Inflammatory macrophage (primary cell): ENCODE measurements at regions not wholly inside any gene's neighbourhood (a gene's known extent, or its start where the extent isn't known, plus 50 kb on each side); places are given as distances from the start of the nearest gene placed in this dataset.

Experiments
- DNase-seq, 2 donors: peaks; one replicate each; pipeline ENCODE4 v3.0.0-alpha.2; 2020 to 2022

DNA sequence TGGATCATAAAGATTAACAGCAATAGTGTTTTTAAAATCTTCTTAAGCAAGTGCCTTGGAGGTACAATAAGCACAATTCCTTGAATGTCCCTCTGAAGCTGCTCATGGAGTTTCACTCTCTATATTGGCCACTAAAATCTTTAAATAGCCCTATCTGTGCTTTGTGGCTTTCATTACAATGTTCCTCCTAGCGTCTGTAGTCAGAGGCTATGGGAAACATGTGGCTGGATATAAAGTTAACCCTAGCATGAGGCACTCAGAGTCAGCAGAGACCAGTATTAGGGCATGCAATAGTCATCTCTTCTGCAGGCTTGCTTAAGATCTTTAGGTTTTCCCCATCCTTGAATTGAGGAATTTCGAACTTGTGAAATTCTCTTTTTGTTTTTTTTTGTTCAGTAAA lies 668.2 kb downstream of the CDH11 start:
- DNase-seq, result no peak

DNA sequence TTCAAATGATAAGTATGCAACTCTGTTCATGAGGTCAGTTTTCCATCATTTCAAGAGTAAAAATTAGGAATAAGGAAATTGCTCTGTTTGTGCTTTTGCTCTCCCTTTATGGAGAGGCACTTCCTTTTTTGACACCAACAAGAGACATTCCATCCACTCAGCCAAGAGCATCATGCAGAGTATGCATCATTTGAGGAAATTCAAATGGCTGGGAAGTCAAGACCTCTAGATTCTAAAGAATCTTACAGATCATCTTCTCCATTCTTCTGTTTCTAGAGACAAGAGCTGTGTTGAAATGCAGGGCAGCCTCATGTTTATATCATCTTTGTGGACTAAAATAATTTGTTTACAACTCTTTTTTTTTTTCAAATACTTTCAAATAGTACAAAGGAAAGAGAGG lies 669.4 kb downstream of the CDH11 start:
- DNase-seq, result no peak

DNA sequence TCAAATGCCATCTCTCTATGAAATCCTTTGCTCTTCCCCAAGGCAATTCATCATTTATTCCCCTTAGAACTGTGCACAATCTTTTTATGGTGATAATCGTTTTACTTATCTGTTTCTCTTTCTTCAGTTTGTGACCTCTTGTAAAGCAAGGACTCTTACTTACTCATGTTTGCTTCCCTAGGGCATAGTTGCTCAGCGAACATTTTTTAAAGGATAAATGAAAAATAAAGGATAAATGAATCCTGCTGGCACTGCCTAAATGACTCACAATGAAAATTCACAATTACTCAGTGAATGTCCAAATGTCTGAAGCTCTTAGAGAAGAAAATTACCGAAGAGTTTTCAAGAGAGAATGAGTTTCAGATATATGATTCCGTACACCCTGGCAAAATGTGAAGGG lies 671.7 kb downstream of the CDH11 start:
- no peak for DNase-seq

DNA sequence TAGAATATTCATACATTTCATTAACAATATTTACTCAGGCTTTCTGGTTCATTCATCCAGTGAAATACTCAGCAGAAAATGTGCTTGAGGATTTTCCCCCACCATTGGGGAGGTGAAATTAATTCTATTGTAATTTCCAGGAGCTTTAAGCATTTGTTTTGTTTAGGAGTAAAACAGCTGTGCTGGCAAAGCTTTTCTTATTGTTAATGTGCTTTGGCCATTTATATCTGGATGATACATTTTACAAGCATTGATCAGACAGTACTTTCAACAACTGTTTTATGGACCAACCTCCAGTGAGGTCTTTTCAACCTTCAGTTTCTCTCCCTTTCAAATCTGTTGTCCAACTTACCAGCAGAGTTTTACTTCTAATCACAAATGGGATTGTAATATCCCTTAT lies 672.4 kb downstream of the CDH11 start:
- DNase-seq, result no peak

DNA sequence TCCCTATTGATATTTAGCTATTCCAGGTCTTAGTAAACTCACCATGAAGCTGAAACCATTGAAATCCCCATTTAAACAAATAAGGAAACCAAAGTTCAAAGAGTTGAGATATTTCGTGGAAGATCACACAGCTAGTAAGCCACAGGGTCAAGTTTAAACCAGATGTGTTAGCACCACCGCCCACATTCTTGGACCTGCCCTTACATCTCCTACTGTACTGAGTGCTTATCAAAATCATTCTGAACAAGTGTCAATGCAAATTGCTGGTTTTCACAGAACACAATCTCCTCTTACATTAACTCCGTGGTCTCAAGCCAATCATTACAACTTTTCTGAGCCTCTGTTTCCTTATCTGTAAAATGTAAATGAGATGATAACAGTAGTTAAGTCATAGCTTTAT lies 676.2 kb downstream of the CDH11 start:
- no peak for DNase-seq

DNA sequence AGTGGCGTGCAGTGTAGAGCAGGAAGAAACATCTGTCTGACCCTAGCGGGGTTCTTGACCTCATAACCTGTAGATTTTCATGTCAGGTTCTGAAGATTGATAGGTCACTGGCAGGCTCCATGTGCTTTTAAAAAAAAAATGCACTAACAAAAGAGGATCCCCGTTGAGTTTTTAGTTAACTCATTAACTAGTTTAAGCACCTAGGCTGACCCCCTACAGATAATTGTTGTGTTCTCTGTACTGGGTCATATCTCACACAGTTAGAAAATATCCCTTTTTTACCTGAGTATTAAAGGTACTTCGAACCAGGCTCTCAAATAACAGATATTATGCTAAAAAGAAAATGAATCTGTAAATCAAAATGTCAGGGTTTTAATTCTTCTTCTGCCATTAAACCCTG lies 676.6 kb downstream of the CDH11 start:
- no peak for DNase-seq

DNA sequence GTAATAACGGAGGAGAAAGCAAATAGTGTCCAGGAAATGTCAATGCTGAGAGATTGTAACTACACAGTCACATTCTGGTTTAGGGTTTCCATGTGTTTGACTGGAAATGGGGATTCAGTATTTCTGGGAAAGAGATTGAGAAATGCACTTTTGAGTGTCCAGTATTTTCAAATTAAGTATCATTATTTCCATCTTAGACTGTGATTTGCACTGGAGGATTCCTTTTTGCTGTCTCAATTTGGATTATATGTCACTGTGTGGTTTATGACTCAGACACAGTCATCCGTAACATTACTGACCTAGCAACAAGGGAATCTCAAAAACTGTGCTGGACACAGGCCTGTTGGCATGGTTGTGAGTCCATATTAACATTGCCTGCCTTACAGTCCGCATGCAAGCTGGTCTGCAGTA lies 681.4 kb downstream of the CDH11 start:
- DNase-seq, result no peak

DNA sequence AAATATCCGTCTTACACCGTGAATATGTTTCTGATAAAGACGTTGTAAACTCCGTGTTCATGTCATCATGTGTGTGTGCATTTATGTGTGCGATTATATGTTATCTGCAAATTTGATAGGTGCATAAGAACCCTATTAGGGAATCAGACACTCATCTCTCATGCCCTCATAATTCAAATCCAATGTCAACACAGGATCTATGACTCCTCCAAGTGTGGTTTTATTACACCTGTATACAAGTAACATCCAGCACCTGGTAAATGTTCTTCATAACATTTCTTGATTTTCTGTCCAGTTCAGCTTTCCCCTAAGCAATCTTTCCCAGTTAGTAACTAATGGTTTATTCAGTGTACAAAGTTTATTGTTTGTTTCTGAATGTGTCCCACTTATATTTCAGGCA lies 681.9 kb downstream of the CDH11 start:
- DNase-seq, result no peak

DNA sequence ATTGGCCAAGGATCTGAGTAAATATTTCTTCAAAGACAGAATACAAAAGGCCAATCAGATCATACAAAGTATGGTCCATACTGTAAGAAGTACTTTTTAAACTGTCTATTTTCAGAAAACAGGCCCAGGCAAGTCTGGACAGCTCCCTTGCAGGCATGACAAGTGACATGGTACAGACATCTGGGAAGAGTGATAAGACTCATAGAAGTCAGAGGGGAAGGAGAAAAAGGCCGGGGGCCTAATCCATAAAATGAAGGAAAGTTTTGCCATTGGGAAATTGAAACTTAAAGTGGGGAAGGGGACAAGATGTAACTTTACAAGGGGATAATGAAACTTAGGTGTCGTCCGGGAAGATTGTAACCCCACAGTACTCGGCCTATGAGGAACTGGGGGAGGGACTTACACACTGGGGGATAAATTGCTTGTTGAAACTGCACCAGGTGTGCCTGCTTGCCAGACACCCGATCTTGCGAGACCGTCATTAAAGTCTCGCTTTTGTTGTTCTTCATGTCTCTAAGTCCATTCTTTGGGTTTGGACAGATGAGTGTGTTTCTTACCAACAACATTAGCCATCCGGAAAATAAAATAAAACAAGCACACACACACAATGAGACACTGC lies 684.0 kb downstream of the CDH11 start:
- no peak for DNase-seq

DNA sequence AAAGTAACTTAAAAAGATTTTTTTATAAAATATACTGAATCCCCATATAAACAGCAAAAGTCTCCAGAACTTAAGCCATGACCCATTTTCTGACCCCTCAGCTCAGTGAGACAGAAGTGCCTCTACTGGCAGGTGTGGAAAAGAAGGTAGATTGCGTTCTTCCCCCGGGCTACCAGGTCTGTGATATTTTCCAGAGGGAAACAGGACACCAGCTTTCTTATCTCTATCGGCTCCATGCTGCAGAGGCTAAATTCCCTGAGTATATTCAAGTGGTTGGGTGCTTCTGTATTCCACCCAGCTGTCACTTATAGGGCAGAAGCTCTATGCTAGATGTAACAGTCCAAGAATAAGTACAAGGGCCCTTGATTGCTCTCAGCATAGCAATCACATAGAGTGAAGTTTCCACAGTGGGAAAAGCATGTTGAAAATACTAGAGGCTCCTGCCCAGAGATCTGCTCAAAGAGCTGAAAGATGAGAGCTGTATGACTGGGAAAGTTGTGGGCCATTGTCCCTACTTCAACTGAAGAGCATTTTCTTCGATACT lies 687.3 kb downstream of the CDH11 start:
- DNase-seq, result no peak

DNA sequence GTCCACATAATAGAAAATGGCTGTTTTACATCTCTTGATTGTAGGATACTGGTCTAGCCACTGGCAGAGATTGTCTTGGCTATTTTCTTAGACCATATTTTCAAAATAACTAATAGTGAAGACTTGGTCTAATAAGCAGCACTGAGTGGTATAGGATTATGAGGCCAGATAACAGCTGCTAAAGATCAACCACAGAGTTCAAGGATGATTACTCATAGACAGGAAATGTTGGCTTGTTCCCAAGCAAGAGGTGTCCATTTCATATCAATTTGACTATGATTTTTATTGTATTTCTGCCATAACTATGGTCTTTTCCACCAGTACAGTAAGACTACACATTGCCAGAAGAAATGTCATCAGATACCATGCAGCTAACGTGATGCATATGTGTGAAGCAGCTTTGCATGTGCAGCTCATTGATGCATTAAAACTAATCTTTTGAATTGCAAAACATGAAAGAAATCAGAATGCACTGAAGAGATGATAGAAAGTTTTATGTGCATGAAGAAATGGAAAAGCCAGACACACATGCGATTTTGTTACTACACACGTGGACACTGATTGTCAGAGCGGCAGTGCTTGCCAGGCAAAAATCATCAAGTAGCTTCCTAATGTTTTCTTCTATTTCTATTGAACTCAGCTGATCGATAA lies 693.3 kb downstream of the CDH11 start:
- no peak for DNase-seq

DNA sequence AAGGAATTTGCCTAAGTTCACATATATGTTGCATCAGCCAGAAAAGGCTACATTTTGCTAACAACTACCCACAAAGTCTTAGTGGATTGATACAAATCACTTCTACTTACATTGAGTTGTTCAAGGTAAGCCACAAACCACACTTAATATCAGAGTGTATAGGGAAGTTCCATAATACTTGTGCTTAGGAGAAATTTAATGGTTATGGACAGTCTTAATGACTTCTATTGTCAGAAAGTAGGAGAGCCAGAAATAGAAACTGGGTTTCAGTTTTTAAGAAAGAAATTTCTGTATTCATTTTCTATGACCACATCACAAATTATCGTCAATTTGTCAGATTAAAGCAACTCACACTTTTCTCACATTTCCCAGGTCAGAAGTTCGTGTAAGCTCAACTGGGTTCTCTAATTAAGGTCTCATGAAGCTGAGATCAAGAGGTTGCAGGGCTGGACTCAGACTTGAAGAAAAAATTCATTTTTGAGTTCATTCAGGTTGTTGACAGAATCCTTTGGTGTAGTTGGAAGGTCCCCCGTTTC lies 695.7 kb downstream of the CDH11 start:
- no peak for DNase-seq

DNA sequence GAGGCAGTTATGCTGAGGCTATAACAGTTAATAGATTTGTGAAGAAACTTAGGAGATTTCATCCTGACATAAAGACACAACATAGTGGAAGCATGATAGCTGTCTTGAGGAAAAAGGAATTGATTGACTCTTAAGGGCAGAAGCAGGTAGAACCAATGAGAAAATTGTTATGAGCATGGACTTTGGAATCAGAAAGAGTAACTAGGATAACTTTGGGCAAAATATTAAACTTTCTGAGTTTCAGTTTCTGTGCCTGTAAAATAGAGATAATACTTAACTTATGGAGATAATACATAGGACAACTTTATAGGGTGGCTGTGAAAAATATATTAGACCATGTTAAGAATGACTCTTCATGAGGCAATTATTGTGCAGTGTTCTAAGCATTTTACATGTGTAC lies 696.5 kb downstream of the CDH11 start:
- DNase-seq, result no peak

DNA sequence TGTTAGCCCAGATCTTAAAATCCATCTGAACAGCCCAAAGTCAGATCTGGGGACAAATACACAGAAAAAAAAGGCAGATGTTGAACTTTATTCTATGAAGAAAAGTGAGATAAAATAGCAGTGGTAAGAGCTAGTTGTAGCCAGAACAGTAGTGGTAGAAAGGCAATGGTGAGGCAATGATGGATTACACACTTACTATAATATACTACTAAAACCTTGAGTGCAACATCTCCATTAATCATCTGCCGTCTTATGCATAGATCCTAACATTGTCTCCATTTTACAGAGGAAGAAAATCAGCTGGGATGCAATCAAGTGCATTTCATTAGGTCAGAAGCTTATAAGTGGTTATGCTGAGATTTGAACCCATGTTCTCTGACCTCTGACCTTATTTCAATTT lies 699.6 kb downstream of the CDH11 start:
- DNase-seq, result no peak

DNA sequence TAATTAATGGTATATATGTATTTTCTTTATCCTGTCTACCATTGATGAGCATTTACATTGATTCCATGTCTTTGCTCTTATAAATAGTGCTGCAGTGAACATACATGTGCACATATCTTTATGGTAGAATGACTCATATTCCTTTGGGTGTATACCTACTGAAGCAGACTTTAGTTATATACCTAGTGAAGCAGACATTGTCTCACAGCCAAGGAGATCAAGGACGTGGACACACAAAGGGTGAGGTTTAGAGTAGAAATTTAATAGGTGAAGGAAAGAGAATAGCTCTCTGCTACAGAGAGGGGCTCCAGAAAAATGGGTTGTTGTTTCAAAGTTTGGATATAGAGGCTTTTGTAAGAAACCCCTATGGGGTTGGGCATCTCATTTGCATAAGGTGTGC lies 700.3 kb downstream of the CDH11 start:
- no peak for DNase-seq

DNA sequence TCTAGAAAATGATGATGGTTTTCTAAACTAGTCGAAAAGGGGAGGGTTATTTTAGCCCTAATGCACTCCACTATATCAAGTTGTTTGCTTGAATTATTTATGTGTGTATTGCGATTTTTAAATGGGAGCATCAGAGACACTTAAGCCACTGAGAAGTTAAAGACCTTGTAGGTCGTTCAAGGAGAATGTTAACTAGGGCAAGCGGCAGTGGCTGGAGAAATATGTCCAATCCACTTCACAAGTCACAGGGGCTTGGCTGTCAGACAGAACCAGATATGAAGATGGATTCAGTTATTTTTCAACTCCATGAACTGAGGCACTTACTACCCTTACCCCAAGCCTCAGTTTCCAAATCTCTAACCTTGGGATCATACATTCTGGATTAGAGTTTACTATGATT lies 702.0 kb downstream of the CDH11 start:
- DNase-seq, result no peak

DNA sequence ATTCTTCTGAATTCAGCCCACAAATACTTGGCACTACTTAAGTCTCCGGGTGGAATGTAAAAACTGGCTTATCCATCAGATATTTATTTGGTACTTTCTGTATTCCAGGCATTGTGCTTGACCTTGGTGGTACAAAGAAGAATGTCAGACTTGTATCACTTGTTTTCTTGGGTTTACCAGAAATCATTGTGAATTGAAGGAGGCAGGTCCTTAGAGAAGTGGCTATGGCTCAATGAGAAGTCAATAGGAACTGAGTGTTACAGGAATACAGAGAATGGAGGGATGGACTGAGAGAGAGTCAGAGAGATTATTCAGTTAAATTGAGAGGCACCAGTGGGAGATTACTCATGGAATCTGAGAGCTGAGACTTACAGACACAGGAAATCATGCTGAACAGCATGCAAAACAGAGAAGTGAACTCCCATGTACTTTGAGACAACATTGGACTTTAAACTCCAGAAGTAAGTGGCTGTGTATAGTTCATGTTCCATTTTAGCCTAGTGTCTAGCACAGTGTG lies 704.1 kb downstream of the CDH11 start:
- DNase-seq, result no peak

DNA sequence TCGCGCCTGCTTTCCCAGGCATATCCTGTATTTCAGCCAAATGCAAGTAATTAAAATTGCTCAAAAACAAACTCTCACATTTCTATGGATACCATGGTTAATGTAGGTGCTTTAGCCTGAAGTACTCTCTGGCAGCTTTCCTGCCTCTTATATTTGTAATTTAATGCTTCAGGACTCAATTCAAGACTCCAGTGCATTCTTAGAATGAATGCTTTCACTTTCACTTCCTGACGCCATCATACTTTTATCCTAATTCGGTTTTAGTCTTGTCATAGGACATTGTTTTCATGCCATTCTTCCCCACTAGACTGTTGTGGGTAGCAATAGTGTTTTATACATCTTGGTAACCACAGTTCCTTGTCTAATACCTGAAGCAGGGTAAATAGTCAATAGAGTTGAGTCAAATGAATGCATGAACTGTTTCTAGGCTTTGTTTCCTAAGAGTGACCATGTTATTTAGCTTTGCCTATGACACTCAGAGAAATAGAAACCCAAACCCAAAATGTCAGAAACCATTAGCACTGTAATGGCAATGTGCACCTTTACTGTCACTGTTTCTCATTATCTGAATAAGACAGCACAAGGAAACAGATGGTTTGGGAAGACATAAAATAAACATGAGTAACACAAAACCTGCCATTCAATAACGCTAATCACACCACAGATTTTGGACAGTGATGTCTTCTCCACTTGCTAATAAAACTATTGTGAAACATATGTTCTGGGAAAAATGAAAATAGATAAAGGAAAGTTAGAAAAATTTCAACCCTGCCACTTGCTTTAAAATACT lies 705.5 kb downstream of the CDH11 start:
- DNase-seq, result no peak

DNA sequence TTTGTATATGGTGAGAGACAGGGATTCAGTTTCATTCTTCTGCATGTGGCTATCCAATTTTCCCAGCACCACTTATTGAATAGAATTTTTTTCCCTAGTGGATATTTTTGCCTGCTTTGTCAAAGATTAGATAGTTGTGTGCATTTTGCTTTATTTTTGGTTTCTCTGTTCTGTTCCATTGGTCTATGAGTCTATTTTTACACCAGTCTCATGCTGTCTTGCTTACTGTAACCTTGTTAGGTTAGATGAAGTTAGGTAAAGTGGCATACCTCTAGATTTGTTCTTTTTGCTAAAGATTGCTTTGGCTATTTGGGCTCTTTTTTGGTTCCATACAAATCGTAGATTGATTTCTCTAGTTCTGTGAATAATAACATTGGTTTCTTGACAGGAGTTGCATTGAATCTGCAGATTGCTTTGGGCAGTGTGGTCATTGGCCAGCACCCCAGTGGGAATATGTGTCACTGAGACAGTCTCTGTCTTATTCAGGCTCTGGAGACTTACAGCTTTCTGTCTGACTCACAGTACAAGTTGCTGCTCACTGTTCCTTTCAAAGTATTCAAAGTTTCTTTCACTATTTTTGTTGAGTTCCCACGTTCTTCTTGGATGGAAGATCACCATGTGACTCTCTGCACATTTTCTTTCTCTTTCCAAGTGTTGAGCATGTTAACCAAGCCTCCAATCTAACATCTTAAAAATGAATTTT lies 709.1 kb downstream of the CDH11 start:
- DNase-seq, result no peak

DNA sequence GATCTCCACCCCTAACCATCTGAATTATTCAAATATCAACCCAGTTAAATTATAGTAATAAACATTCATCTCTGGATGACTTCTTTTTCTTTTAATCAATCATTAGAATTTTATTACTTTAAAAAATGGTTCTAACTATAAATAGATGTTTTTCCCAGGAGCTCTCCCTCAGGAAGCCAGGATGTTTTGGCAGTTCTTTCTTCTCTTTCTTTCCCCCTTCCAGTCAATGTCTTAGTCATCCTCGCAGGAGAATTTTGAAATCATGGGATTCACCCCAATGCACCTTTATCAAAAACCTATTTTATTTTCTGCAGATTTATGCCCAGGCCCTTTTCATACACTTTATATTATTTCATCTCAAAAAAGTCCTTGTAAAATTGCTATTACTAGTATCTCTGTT lies 711.6 kb downstream of the CDH11 start:
- DNase-seq, result no peak

DNA sequence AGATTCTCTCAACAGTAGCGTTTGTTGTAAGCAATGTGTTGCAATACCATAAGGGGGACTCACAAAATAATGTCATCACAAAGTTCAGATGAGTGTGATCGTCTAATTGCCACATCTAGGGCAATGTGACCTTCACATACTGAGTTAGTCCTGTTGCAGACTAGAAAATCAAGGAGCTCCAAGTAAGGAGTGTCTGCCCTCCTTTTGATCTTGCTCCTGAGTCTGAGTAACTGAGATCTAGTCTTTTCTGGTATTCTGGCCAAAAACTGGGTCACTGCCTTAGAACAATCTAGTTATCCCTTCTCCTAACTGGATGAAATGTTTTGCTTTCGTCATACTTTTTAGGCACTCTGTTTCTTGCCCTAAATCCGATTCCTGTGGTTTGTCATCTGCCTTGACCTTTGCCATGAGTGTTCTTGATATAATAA lies 712.1 kb downstream of the CDH11 start:
- DNase-seq, result no peak

DNA sequence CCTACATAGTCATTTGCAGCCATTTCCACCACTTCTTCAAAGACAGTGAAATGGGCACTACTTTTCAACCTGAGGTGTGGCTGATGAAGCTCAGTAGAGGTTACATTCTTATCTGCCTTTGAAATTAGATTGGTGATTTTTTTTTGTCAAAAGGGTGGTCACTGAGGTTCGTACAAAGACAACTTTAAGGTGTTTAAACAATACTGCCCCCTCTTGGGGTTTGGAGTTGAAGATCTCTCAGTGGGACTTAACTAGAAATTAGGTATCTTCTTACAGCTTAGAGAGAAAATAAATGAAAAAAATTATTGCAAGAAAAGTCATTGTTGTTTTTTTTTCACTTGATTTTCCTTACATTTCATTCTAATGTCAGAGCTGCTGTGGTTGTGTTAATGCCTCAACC lies 713.2 kb downstream of the CDH11 start:
- no peak for DNase-seq

DNA sequence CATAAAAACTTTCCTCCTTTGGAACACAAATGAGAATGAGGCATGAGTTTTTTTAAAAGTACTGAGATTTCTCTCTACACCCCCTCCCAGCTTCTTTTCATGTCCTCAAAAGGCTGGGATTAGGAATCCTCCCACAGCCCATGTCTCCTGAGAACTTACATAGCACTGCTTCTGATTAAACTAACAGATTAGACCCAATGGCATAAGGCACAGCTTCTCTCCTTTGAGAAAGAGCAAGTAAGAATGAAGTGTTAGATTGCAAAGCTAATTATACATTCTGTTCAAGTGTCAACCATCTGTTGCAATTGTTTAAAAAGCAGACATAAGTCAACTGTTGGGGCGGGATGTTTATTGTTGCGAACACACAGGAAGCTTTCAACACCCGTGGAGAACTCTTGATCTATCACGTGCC lies 715.1 kb downstream of the CDH11 start:
- no peak for DNase-seq
